ENCODE measurements at regions not wholly inside any gene's neighbourhood (a gene's known extent, or its start where the extent isn't known, plus 50 kb on each side); places are given as distances from the start of the nearest gene placed in this dataset.

GRCh38 chr4:19772581-19772980 lies 479.1 kb upstream of the SLIT2 start:
- no peak for DNase-seq

DNA sequence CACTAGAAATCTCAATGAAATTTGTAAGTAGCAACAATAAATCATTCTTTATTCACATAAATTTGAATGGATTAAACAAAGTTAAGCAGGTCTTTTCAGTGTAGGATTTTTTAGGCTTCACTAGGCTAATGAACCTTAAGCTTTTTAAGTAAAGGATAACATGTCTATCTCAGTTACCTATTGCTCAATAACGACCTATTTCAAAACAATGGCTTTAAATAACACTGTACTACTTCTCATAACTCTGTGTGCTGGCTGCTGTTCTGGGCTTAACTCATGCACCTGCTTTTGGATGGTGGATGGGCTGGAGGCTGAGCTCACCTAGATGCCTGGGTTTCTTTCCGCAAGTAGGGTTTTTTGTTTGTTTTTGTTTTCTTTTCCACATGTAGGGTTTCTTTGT lies 495.0 kb upstream of the SLIT2 start:
- no peak for DNase-seq

DNA sequence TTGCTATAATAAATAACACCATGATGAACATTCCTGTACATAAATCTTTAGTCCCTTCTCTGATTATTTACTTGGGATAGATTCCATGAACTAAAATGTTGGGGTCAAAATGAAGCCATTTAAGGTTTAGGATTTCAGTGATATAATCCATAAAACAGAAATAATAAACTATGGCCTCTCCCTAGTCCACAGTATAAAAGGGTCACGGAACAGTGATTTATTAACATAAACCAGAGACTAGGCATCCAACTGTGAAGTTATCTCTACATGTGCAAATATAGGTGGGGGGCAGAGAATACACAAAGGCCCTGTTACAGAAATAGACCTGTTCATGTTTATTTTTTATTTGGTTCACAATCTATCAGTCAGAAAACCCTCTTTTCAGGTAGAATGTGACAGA lies 499.1 kb upstream of the SLIT2 start:
- no peak for DNase-seq

GRCh38 chr4:19748519-19749479 lies 502.9 kb upstream of the SLIT2 start:
- DNase-seq: no peak

DNA sequence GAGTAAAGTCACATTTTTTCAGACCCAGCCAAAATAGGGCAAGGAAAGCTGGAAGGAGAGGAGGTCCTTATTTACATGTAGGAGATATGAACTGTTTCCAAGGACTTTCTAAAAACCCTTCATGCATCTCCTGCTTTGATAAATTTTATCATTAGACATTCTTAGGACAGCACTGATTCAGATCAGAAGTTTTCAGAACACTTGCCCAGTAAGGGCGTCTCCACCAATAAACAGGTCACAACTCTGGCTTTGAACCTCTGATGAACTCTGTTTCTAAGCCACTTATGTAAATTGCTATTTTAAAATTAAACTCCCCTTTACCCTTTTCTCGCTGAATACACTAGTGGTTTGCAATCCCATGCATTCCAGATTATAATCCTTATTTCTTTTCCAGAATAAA lies 505.3 kb upstream of the SLIT2 start:
- no peak for DNase-seq

DNA sequence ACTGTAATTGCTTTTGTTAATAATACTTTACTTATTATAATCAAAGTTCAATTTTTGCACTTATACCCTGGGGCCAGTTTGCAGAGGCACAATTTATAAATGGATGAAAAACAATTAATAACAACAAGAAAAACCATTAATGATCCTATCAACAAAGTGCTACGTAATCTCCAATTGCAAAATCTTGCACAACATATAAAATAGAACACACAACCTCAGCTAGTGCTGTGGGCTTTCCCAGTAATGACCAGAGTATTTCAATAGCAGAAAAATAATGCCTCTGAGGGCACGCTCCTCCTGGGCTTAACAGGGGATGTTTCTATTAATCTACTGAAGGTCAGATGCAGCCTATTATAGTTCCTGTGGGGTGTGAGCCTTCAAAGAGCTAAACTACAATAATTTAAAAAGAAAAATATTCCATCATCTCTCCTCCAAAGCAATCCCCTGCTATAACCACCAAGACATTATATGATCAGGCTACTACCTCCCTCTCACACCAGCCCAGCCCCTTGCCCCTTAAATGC lies 508.5 kb upstream of the SLIT2 start:
- DNase-seq: no peak

DNA sequence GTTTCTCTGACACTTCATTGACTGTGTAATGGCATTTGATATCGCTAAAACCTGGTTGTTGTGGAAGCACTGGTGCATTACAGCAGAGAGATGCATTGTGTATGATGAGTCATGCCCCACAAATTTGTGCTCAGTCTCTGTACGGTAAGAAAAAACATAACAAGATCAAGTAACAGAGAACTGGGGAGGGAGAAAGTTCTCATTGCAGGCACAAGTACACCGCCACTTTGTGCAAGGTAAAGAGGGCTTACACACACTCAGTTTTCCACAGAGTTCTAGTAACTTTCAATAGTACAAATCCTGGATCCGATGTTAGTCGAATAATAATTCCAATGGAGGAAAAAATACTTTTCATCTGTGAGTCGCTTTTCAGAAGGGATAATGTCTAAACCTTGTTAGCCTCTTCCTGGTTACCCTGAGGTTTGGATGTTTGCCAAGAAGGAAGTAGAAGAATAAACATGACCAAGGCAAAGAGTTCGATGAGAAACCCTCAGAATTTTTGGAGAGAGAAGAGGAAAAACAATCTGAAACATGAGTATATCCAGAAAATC lies 512.5 kb upstream of the SLIT2 start:
- no peak for DNase-seq

DNA sequence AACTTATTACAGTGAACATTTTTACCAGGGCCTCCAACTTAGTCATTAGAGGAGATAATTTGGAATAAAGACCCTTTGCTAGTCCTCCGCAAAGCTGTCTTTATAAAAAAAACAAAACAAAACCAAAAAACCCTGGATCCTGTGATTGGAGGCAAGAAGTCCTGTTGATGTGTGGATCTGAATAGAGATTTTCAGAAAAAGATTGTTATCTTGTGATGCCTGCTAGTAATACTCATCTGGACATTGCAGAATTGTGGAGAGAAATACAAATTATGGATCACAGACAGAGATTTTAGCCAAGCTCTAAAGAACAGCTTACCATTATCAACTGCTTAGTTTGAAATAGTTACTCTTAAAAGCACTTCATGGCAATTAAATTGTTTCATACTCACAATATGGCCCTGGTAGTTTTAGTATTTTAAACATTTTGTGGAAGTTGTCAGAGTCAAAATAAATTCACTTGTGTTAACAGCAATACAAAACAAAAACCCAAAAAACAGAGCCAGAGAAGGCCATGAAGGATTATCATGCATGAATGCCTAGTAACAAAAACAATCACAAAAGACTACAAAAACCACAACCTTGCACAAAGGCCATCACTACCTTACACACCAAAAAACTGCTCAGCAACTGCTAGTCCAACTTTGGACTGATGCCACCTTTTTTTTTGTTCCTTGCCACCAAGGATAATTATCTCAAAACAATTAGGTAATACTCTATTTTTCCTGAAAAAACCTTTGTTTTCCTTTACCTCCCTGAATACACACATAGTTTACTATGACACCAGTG lies 514.5 kb upstream of the SLIT2 start:
- no peak for DNase-seq

GRCh38 chr4:19735012-19735411 lies 516.7 kb upstream of the SLIT2 start:
- no peak for DNase-seq

DNA sequence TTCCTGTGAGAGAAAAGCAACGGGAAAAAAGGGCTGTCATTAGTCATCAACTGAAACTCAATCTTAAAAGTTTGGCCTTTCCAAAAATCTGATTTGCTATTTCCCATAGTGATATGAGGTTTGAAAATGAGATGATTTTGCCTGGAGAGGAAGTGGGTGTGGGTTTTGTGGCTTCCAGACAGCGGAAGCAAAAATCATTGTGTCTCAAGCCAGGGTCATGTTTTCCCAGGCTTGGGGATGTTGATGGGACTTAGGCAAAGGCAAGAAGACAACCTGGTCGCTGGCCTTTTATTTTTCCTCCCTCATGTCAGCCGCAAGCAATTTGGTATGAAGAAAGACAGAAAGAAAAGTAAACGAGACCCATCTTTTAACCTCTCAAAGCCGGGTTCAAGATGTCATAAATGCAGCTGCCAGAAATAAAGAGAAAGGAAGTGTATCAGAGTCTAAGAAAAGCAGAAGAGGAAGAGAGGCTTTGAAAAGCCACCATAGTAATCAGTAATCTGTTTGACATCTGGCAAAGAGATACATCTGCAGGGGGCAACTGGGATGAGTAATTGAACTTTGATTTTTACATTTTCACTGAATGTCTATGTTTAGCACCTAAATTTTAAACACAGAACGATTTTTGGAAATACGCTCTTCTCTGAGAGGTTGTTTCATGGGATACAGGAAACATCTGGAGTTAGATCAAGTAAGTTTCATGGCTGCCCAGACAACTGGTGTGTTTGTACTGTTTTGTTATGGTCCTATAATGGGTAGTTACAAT lies 521.6 kb upstream of the SLIT2 start:
- DNase-seq: no peak

DNA sequence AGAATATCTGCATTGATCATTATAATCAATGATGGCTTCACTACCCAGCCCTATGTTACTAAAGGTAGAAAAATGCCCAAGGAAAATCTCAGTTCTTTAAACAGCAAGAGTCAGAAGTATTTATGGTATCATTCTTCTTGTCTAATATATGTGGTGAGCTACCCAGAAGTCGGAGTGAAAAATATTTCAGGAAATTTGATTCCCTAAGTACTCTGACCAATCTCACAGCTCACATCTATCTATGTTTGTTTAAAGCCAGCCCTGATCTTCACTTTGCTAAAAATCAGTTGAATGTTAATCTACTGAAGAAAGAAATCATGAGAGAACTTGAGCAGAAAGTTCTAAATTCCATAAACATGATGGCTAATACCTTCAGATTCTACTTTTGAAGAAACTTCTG lies 522.9 kb upstream of the SLIT2 start:
- DNase-seq: no peak

GRCh38 chr4:19727141-19727540 lies 524.6 kb upstream of the SLIT2 start:
- no peak for DNase-seq

- DNase-seq: no peak
Observed at GRCh38 chr4:19725130-19725529, 526.6 kb upstream of the SLIT2 start.

- DNase-seq: no peak
Observed at GRCh38 chr4:19722404-19722803, 529.3 kb upstream of the SLIT2 start.

- DNase-seq: no peak
Observed at GRCh38 chr4:19721587-19721986, 530.1 kb upstream of the SLIT2 start.

DNA sequence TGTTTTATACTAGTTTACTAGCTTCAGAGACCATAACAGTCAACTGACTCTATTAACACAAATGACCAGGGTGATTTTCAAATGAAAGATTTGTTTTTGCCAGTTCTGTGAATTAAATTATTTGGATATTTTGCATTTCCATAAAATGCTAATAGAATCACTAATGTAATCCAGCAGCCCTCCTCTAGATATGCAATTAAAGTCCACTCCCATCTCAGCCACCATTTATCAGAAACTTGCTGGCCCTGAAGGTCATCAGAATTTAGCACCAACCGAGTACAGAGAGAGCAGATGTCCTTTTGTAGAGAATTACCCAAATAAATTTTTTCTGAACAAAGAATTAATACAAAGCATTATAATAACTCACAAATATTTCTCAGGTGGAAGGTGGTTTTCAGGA lies 531.1 kb upstream of the SLIT2 start:
- no peak for DNase-seq

DNA sequence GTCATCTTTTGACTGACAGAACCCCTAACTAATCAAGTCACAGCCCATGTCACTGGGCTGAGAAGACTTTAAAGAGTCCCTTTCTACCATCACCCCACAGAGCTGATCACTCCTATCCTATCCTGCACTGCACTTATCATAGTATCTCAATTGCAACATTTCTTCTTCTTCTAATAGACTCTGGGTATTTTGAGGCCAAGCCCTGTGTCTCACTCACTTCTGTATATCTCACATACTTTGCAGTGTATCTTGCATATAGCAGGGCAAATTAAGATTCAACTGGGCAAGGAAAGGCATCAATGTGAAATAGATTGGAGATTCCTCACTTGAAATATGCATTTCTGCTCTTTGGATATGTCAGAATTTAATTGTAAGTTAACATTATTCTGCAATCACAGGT lies 531.5 kb upstream of the SLIT2 start:
- no peak for DNase-seq

DNA sequence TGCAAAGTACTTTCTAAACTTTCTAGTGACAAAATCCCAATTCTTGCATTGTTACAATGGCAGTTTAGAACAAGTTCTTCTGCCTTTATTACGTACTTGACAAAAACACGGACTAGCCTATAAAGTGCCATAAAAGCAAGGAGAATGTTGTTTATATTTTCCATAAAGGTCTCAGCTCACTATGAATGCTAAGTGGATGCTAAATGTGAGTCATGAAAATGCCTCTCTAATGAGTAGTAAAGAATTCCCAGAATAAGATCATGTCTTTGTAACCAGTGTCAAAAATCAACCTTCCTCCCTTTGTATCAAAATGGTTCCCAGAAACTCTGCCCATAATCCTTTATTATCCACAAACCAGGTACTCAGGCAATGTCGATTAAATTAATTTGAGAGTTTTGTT lies 539.8 kb upstream of the SLIT2 start:
- no peak for DNase-seq

- DNase-seq: no peak
Observed at GRCh38 chr4:19707876-19708275, 543.8 kb upstream of the SLIT2 start.

GRCh38 chr4:19703391-19703790 lies 548.3 kb upstream of the SLIT2 start:
- DNase-seq: no peak

GRCh38 chr4:19700992-19701391 lies 550.7 kb upstream of the SLIT2 start:
- DNase-seq: no peak

DNA sequence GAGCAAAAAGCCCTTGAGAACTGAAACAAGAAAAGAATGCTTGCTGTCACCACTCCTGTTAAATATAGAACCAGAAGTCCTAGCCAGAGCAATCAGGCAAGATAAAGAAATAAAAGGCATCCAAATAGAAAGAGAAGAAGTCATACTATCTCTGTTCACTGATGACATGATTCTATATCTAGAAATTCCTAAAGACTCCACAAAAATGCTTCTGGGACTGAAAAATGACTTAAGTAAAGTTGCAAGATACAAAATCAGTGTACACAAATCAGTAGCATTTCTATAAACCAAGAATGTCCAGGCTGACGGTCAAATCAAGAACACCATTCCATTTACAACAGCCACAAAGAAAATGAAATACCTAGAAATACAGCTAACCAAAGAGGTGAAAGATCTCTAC lies 552.7 kb upstream of the SLIT2 start:
- no peak for DNase-seq

DNA sequence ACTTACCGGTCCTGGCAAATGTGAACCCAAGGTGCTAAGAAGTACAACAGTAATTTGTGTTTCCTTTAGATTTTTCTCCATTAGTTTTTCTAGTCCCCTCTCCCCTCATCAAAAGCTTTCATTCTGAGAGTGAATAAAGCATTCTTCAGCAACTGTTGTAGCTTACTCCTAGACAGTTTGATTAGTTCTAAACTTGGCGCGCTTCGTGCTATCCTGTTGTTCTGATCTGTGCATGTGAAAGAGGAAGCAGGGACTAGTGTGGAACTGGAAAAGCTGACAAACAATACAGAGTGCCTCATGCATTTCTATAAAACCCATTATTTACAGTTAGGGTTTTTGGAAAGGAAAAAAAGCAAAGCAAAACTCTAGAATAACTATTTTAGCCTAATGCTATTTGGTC lies 556.9 kb upstream of the SLIT2 start:
- no peak for DNase-seq
